Dedifferentiated amniotic fluid mesenchymal stem cell (primary cell): ENCODE measurements at regions not wholly inside any gene's neighbourhood (a gene's known extent, or its start where the extent isn't known, plus 50 kb on each side); places are given as distances from the start of the nearest gene placed in this dataset.
"Not testable (repeated sequence)": the region's sequence is repeated elsewhere in the genome, so short reads cannot be mapped to it uniquely, and the experiment has no call there.

Experiments
- DNase-seq: peaks from one replicate; pipeline ENCODE4 v3.0.0-alpha.2; 2016; ENCODE audit errors: extremely low spot score

DNA sequence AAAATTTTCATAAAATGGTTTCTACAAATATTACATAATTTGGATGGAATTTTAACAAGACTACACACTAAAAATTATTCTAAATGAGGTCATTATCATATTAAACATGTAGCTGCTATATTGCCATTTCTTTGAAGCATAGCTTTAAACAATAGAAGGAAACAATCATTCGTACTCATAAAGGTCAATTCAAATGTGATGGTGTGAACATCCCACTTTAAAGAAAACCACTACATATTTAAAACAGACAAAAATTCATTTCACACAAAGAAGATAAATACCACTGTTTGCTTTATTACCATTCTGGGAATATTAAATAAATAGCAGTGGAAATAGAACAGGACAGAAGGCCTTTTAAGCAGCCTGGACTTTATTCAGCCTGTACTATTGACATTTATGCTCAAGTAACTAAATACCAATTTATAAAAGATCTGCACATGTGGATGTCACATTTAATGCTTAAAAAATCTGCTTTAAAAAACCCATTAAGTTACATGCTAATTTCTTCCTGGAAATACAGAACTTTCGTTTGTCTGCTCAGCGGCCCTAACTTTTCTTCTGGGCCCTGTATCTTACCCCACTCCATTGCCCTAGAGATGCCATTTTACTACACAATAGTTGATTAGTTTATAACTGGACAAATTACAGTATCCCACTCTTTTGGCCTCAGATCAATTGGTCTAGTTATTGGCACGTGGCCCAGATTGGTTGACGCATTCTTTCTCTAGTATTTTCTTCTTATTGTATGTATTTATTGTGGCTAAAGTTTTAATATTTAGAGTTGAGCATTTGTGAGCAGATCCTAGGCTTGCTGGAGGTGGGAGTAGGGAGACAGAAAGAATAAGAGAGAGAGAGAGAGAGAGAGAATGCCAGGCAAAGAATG is 215.1 kb upstream of the SPRY2 start:
- DNase-seq, result no peak

DNA sequence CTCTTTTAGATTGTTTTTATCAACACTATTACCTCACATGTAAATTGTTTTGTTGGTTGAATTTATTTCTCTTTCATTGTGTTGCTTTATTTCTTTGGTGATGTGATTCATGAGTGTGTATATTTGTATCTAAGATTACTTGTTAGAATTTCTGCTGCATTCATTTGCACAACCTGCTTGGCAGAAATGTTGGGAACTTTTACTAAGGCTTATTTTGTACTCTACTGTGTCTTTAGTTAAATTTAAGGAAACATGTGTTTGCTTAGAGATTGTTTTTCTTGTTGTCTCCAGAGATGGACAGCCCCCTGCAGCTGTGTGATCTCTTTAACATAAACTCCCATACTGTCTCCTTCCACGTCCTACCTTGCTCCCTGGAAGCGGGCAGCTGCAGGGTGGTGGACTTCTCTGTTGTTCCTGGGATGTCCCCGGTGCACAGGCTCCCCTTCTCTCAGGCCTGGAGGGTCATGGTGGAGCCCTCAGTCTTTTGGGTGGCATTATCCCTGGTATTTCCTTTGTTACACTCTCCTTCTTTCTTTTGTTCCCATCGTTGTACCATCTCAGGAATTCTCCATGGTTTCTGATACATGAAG is 212.0 kb upstream of the SPRY2 start:
- DNase-seq, result no peak

DNA sequence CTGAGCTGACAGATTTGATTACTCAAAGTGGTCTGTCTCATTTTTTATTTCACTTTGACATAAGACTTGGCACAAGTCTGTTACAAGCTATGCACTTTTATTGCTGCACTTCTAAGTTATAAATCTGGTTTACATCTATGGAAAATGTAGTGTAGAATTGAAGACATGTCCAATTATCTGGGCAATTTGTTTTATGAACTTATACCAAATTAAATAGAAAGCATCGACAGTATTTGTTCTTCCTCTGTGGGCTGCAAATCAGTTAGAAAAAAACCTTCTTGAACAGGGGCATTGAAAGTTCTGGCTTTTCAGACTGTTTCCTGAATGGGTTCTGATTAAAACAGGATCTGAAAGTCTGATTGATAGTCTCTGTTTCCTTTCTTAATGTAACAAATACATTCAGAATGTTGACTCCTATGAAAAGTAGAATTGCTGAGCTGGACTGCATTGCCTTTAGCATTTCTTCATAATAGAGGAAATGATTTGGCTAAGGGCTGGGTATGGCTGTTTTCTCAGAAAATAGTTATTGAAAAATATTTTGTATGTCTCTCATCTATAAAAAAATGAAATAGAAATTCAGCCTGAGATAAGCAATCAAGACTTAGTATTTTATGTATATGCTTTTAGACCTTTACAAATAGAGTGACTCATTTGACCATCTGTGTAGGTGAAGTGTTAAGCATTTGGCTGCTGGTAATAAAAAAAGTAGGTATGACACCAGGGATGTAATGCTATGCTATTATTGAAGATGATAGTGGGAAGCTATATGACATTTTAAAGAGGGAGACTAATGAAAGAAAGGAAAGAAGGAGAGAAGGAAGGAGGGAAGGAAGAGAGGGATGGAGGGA is 210.9 kb upstream of the SPRY2 start:
- DNase-seq, result no peak

- DNase-seq, result no peak
Measured at GRCh38 chr13:80550971-80551441, 210.1 kb upstream of the SPRY2 start.

DNA sequence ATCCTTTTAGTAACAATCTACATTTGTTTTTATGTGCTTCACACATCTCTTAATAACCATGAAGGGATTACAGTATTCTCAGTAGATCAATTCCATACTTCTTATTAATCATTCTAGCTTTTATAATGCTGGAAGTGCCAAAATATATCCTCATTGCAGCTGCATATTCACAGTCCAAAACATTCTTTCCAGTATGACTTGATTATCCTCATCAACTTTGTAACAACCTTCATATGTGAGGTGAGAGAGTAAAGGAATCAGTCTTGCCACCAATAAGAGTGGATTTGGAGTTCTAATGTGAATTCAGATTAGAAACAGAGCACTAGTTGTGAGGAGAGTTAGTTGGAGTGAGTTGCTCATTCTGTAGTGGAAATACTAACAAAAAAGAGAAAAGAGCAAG is 208.0 kb upstream of the SPRY2 start:
- no peak for DNase-seq

- DNase-seq, result no peak
Measured at GRCh38 chr13:80547885-80548825, 207.2 kb upstream of the SPRY2 start.

GRCh38 chr13:80547341-80547740 is 206.4 kb upstream of the SPRY2 start:
- DNase-seq, result no peak

- no peak for DNase-seq
Measured at GRCh38 chr13:80533175-80533574, 192.2 kb upstream of the SPRY2 start.

- DNase-seq, result no peak
Measured at GRCh38 chr13:80530902-80531301, 190.0 kb upstream of the SPRY2 start.

DNA sequence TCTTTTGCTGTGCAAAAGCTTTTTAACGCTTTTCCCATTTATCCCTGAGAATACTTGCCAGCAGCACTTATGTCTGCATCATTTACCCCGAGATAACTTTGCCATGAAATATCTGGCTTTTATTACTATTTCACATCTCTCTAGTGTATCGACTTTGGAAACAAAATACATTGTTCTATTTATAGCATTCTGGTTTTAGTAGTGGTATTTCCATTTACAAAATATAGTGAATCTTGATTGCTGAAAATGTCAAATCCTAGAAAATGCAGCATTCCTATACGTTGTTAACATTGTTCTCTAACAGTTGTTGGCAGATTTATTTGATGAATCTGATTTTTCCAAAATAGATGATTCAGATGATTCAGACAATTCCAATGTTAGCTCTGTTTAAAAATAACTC is 189.3 kb upstream of the SPRY2 start:
- DNase-seq, result no peak

DNA sequence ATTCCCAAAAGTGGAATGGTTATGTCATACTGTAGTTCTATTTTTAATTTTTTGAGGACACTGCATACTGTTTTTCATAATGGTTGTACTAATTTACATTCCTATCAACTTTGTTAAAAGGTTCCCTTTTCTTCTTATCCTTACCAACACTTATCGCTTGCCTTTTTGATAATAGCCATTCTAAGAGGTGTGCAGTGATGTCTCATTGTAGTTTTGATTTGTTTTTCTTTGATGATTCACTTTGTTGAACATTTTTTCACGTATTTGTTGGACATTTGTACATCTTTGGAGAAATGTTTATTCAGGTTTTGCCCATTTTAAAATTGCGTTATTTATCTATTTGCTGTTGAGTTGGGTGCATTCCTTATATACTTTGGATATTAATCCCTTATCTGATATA is 188.8 kb upstream of the SPRY2 start:
- no peak for DNase-seq

- no peak for DNase-seq
Measured at GRCh38 chr13:80528733-80529132, 187.8 kb upstream of the SPRY2 start.

DNA sequence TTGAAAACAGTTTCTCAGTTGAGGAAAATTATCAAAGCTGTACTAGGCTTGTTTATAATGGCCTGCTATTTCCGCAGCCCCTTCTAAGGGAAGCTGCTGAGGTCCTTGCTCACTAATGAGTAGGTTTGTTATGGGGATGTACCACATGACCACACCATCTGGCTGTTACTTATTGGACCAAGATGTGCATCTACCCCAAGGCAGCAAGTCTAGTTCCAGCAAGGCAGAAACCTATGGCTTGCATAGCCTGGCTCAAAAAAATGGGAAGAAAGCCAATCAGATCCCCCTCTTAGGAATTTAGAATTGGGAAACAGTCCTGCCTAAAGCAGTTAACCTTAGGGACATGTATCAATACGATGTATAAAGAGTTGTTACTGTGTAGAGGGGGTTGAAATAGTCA is 186.5 kb upstream of the SPRY2 start:
- DNase-seq, result no peak

DNA sequence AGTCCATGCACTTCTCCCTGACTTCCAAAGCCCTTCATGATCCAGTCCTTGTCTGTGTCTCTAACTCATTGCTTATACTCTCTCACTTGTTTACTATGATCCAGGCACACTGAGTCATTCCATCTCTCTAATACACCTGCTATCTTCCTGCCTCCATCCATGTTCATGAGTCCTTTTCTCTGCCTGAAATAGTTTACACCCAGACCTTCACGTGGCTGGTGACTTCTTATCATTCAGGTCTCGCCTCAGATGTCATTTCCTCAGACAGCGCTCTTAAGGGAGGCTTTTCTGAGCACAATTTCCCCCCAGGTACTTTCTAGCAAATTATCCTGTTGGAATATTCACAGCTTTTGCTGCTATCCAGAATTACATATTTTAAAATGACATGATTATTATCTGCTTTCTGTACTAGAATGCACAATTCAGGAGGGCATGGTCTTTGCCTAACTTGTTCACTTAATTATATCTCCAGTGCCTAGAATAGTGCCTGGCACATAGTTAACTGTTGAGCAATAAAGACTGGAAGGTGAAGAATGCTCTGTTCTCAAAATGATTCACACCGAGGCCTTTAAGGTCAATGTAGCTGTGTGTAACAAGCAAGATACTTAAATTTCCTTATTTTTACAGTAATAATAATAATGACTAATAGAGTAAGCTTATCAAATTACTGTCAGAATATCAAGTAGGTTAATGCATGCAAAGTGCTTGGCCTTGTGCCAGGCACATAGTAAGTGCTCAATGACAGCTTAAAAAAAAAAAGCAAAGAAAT is 183.7 kb upstream of the SPRY2 start:
- DNase-seq, result no peak

DNA sequence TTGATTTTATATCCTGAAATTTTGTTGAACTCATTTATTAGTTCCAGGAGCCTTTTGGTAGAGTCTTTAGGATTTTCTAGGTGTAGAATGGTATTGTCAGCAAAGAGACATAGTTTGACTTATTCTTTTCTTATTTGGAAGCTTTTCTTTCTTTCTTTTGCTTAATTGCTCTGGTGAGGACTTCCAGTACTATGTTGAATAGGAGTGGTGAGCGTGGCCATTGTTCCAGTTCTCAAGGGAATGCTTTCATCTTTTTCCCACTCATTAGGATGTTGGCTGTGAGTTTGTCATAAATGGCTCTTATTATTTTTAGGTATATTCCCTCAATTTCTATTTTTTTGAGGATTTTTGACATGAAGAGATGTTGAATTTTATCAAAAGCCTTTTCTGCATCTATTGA is 182.2 kb upstream of the SPRY2 start:
- DNase-seq, result no peak

DNA sequence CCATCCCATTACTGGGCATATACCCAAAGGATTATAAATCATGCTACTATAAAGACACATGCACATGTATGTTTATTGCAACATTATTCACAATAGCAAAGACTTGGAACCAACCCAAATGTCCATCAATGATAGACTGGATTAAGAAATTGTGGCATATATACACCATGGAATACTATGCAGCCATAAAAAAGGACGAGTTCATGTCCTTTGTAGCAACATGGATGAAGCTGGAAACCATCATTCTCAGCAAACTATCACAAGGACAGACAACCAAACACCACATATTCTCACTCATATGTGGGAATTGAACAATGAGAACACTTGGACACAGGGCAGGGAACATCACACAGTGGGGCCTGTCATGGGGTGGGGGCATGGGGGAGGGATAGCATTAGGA is 181.5 kb upstream of the SPRY2 start:
- DNase-seq, result not testable (repeated sequence)

- DNase-seq, result no peak
Measured at GRCh38 chr13:80516818-80517348, 176.0 kb upstream of the SPRY2 start.

DNA sequence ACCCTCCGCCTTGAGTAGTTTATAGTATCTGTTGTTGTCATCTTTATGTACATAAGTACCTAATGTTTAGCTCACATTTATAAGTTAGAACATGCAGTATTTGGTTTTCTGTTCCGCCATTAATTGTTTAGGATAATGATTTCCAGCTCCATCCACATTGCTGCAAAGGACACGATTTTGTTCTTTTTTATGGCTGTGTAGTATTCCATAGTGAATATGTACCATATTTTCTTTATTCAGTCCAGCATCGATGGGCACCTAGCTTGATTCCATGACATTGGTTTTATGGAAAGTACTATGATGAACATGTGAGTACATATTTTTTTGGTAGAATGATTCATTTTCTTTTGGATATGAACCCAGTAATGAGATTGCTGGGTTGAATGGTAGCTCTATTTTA is 174.4 kb upstream of the SPRY2 start:
- DNase-seq, result no peak

- no peak for DNase-seq
Measured at GRCh38 chr13:80513196-80513595, 172.3 kb upstream of the SPRY2 start.

DNA sequence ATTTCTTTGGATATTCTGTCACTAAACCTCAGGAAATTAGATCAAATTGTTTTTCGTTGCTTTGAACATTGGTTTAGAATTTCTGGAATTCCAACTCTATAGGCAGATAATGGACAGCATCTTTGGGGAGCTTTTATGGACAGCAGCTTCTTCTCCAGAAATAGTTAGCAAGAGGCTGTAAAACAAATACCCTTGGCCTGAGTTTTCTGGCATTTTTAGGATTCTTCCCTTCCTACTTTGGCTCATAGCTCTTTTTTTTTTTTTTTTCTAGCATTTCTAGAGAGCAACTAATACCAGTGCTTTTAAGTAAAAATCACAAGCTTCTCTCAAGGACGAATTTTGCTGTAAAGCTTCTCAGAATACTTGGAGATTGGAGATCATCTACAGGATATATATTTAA is 169.8 kb upstream of the SPRY2 start:
- peak; percentile 15 for DNase-seq
